ENCODE measurements at regions not wholly inside any gene's neighbourhood (a gene's known extent, or its start where the extent isn't known, plus 50 kb on each side); places are given as distances from the start of the nearest gene placed in this dataset.

- no peak overlapping the region for H3K4me3 ChIP-seq (replicated peaks; ENCODE audit: low read depth, low read length)
- DNase-seq (ENCODE audit: low read depth), result no peak
- TF ChIP-seq, protein P1, sequence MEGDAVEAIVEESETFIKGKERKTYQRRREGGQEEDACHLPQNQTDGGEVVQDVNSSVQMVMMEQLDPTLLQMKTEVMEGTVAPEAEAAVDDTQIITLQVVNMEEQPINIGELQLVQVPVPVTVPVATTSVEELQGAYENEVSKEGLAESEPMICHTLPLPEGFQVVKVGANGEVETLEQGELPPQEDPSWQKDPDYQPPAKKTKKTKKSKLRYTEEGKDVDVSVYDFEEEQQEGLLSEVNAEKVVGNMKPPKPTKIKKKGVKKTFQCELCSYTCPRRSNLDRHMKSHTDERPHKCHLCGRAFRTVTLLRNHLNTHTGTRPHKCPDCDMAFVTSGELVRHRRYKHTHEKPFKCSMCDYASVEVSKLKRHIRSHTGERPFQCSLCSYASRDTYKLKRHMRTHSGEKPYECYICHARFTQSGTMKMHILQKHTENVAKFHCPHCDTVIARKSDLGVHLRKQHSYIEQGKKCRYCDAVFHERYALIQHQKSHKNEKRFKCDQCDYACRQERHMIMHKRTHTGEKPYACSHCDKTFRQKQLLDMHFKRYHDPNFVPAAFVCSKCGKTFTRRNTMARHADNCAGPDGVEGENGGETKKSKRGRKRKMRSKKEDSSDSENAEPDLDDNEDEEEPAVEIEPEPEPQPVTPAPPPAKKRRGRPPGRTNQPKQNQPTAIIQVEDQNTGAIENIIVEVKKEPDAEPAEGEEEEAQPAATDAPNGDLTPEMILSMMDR (IDR thresholded peaks at IDR 0.05; ENCODE audit: low read length, missing control alignments), result no peak
These were observed 315.7 kb upstream of the MOCS1 start for GRCh38 chr6:40249935-40250334.

- H3K4me3 ChIP-seq (replicated peaks; ENCODE audit: low read depth, low read length), result no peak overlapping the region
- no peak for DNase-seq (ENCODE audit: low read depth)
- TF ChIP-seq, protein P1 (IDR thresholded peaks at IDR 0.05; ENCODE audit: low read length, missing control alignments), result no peak
These were observed 313.4 kb upstream of the MOCS1 start for GRCh38 chr6:40247516-40248115.

DNA sequence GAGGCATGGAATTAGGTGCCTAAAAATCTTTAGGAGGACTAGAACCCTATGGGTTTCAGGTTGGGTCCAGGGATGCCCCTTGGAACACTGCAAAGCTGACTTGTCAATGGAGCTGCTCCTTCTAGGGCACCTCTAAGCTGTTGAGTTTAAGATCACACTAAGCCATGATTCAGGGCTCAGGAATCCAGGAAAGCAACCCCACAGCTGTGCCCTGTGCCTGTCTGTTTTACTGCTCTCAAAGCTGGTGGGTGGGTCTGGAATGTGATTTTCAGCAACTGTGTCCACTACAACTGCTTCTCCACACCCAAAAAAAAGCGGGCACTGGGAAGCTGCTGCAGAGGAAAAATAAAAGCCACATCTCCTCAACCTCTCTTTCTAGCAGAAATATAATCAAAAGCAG, 310.4 kb upstream of the MOCS1 start:
- TF ChIP-seq, protein P1 (IDR thresholded peaks at IDR 0.05; ENCODE audit: low read length, missing control alignments), result no peak
- H3K4me3 ChIP-seq (replicated peaks; ENCODE audit: low read depth, low read length), result no peak overlapping the region
- no peak for DNase-seq (ENCODE audit: low read depth)

DNA sequence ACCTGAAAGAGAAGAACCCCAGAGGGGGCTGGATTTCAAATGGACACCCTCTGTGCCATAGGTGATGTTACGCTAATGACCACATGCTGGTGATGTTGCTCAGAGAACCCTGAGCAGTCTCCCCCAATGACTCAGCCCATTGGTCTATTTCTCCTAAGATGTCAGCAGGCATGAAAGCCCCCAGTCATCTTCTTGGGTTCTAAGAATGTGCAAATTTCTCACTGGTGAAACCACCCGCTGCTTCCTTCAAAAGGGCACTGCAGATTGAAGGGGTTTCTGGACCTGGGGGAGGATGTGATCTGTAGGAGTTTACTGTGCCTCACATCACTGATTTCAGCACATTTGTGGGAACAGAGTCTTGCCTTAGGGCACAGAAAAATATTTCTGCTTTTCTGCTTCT, 298.4 kb upstream of the MOCS1 start:
- no peak for DNase-seq (ENCODE audit: low read depth)
- TF ChIP-seq, protein P1 (IDR thresholded peaks at IDR 0.05; ENCODE audit: low read length, missing control alignments), result no peak
- H3K4me3 ChIP-seq (replicated peaks; ENCODE audit: low read depth, low read length), result no peak overlapping the region

DNA sequence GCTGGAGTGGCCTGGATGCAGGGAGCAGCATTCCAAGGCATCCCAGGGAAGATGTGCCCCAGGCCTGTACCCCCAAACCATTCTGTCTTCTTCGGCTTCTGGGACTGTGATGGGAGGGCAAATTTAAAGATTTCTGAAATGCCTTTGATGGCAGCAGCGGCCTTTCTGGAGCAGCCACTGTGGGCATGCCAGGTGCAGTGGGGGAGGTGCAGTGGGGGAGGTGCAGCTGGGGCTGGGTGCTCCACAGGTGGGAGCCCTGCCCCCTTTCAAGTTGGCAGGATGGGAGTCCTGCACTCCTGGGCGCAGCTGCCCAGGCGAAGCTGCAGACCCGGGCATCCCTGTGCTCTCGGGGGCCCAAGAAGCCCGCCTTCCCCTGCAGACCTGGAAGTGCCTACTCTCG, 293.5 kb upstream of the MOCS1 start:
- no peak for DNase-seq (ENCODE audit: low read depth)
- H3K4me3 ChIP-seq (replicated peaks; ENCODE audit: low read depth, low read length), result no peak overlapping the region
- TF ChIP-seq, protein P1 (IDR thresholded peaks at IDR 0.05; ENCODE audit: low read length, missing control alignments), result no peak

- TF ChIP-seq, protein P1 (IDR thresholded peaks at IDR 0.05; ENCODE audit: low read length, missing control alignments), result no peak
- no peak for DNase-seq (ENCODE audit: low read depth)
- no peak overlapping the region for H3K4me3 ChIP-seq (replicated peaks; ENCODE audit: low read depth, low read length)
These were observed 288.1 kb upstream of the MOCS1 start for GRCh38 chr6:40222354-40222753.

GRCh38 chr6:40219799-40220198, 285.5 kb upstream of the MOCS1 start:
- H3K4me3 ChIP-seq (replicated peaks; ENCODE audit: low read depth, low read length), result no peak overlapping the region
- no peak for DNase-seq (ENCODE audit: low read depth)
- TF ChIP-seq, protein P1 (IDR thresholded peaks at IDR 0.05; ENCODE audit: low read length, missing control alignments), result no peak
